SK-N-SH (cell line): ENCODE measurements at regions not wholly inside any gene's neighbourhood (a gene's known extent, or its start where the extent isn't known, plus 50 kb on each side); places are given as distances from the start of the nearest gene placed in this dataset.

Experiments
- CTCF ChIA-PET: fragments of 300-600, 350-600 bp; formaldehyde crosslinking; extraction: SDS; loops from one replicate; lab custom pipeline; 2021; lab: Yijun Ruan, JAX
- POLR2A ChIA-PET: fragments of 350-600 bp; sonication (Branson Sonifier 250); formaldehyde crosslinking; extraction: SDS; loops from one replicate; lab custom pipeline; 2020; ENCODE audit warnings: antibody characterized with exemption, inconsistent platforms; lab: Yijun Ruan, JAX
- DNase-seq: peaks from one replicate; pipeline ENCODE4 v3.0.0; 2012
- H2AFZ ChIP-seq: fragments of 200-600 bp; sonication (generic); 2 replicates; pipeline ENCODE4 v1.8.1; 2016; ENCODE audit warnings: antibody characterized with exemption, mild to moderate bottlenecking, low read depth
- H3F3A ChIP-seq: fragments of 200-600 bp; sonication (generic); replicated peaks from 2 replicates; pipeline ENCODE3; 2016; ENCODE audit warnings: antibody characterized with exemption, mild to moderate bottlenecking; ENCODE audit not compliant: insufficient read depth
- H3K27ac ChIP-seq, 2 experiments: fragments of 200-500 bp in 1 of 2; fragments of 200-600 bp in 1 of 2; sonication (Bioruptor generic) in 1 of 2; sonication (generic), shearing (Covaris generic) in 1 of 2; 2 replicates each; pipeline versions ENCODE4 v1.5.1 to v1.6.1; 2014 to 2016; ENCODE audit warnings: low read depth in 2 of 2, inconsistent platforms in 1 of 2, low read length in 1 of 2, mild to moderate bottlenecking in 1 of 2, mixed read lengths in 1 of 2
- H3K27me3 ChIP-seq: fragments of 200-600 bp; sonication (generic), shearing (Covaris generic); 2 replicates; pipeline ENCODE4 v1.6.1; 2016; ENCODE audit warnings: mixed run types; ENCODE audit not compliant: insufficient read depth
- H3K36me3 ChIP-seq, 2 experiments: fragments of 200-500 bp in 1 of 2; fragments of 200-600 bp in 1 of 2; sonication (Bioruptor generic) in 1 of 2; sonication (generic) in 1 of 2; replicated peaks in 1 of 2; 2 replicates each; pipeline versions ENCODE3 to v1.5.1; 2014 to 2016; ENCODE audit warnings: low read length in 1 of 2, mild to moderate bottlenecking in 1 of 2; ENCODE audit not compliant: insufficient read depth in 2 of 2, control insufficient read depth in 1 of 2
- H3K4me1 ChIP-seq, 2 experiments: fragments of 200-500 bp in 1 of 2; fragments of 200-600 bp in 1 of 2; sonication (Bioruptor generic) in 1 of 2; sonication (generic), shearing (Covaris generic) in 1 of 2; 2 replicates each; pipeline versions ENCODE4 v1.5.1 to v1.6.1; 2014 to 2016; ENCODE audit warnings: low read depth in 1 of 2, low read length in 1 of 2, mixed run types in 1 of 2; ENCODE audit not compliant: insufficient read depth in 2 of 2, control insufficient read depth in 1 of 2
- H3K4me2 ChIP-seq: fragments of 200-600 bp; sonication (generic), shearing (Covaris generic); 2 replicates; pipeline ENCODE4 v1.6.1; 2017; ENCODE audit warnings: mixed run types
- H3K4me3 ChIP-seq, 2 experiments: fragments of 200-500 bp in 1 of 2; fragments of 200-600 bp in 1 of 2; sonication (Bioruptor generic) in 1 of 2; sonication (generic), shearing (Covaris generic) in 1 of 2; 2 replicates each; pipeline versions ENCODE4 v1.5.1 to v1.8.1; 2014 to 2016; ENCODE audit warnings: low read depth in 2 of 2, inconsistent platforms in 1 of 2, low read length in 1 of 2, mild to moderate bottlenecking in 1 of 2, mixed read lengths in 1 of 2, moderate library complexity in 1 of 2
- H3K79me2 ChIP-seq: fragments of 200-600 bp; sonication (generic); 2 replicates; pipeline ENCODE4 v1.8.1; 2017; ENCODE audit warnings: mild to moderate bottlenecking; ENCODE audit not compliant: insufficient read depth
- H3K9ac ChIP-seq: fragments of 200-600 bp; sonication (generic); 2 replicates; pipeline ENCODE4 v1.6.1; 2017; ENCODE audit warnings: mixed run types
- H3K9me2 ChIP-seq: fragments of 200-600 bp; sonication (generic); 2 replicates; pipeline ENCODE4 v1.6.1; 2017; ENCODE audit warnings: mixed run types
- H3K9me3 ChIP-seq: fragments of 200-600 bp; sonication (generic); 2 replicates; pipeline ENCODE4 v1.6.1; 2017; ENCODE audit warnings: mixed run types, mild to moderate bottlenecking, moderate library complexity
- H4K20me1 ChIP-seq: fragments of 200-600 bp; sonication (generic); 2 replicates; pipeline ENCODE4 v1.6.1; 2017; ENCODE audit warnings: mild to moderate bottlenecking, mixed run types; ENCODE audit not compliant: insufficient read depth
- CHD2 ChIP-seq: fragments of 150-350 bp; IDR thresholded peaks from 2 replicates; pipeline ENCODE4 v1.6.1; 2018; ENCODE audit warnings: low read length; ENCODE audit not compliant: partially characterized antibody
- EP300 ChIP-seq, 2 experiments: IDR thresholded peaks; 2 replicates each; pipeline versions ENCODE4 v1.4.0 to v1.6.1; 2012; ENCODE audit warnings: borderline replicate concordance in 1 of 2, low read depth in 1 of 2, low read length in 1 of 2
- EZH2phosphoT487 ChIP-seq: fragments of 200-600 bp; sonication (generic); IDR thresholded peaks from 2 replicates; pipeline ENCODE4 v1.6.1; 2017; ENCODE audit warnings: low read depth, mixed run types, mild to moderate bottlenecking, antibody characterized with exemption, moderate library complexity, borderline replicate concordance
- GABPA ChIP-seq: IDR thresholded peaks from 2 replicates; pipeline ENCODE4 v1.4.0; 2012; ENCODE audit warnings: low read depth, mild to moderate bottlenecking
- GATA2 ChIP-seq: sonication (generic); formaldehyde crosslinking; IDR thresholded peaks from 2 replicates; pipeline ENCODE4 v1.5.0; 2020; ENCODE audit warnings: mild to moderate bottlenecking, missing genetic modification reagents
- IRF3 ChIP-seq: fragments of 150-350 bp; IDR thresholded peaks from 2 replicates; pipeline ENCODE4 v1.6.1; 2016; ENCODE audit warnings: mild to moderate bottlenecking, low read depth, low read length
- MAX ChIP-seq: IDR thresholded peaks from 2 replicates; pipeline ENCODE4 v1.4.0; 2012; ENCODE audit warnings: low read depth
- PBX3 ChIP-seq: IDR thresholded peaks from 2 replicates; pipeline ENCODE4; 2012
- RCOR1 ChIP-seq: fragments of 150-350 bp; IDR thresholded peaks from 2 replicates; pipeline ENCODE4 v1.6.1; 2017; ENCODE audit warnings: antibody characterized with exemption, low read length
- REST ChIP-seq: IDR thresholded peaks from 2 replicates; pipeline ENCODE4 v1.6.1; 2012; ENCODE audit warnings: mild to moderate bottlenecking, low read depth, low read length, moderate library complexity
- RFX5 ChIP-seq: IDR thresholded peaks from 2 replicates; pipeline ENCODE4 v1.6.1; 2012; ENCODE audit warnings: mild to moderate bottlenecking, improper control_type of control experiment, low read length
- RXRA ChIP-seq: IDR thresholded peaks from 2 replicates; pipeline ENCODE4 v1.4.0; 2012; ENCODE audit warnings: low read depth, mild to moderate bottlenecking, borderline replicate concordance
- SIN3A ChIP-seq: IDR thresholded peaks from 2 replicates; pipeline ENCODE4 v1.6.1; 2012; ENCODE audit warnings: low read depth, mild to moderate bottlenecking, low read length, moderate library complexity, borderline replicate concordance
- ZBTB33 ChIP-seq: IDR thresholded peaks from 2 replicates; pipeline ENCODE4 v1.4.0; 2012; ENCODE audit warnings: low read depth, borderline replicate concordance
- WGBS: methylation state at CpG from one replicate; pipeline ENCODE4 v1.1.6; 2017; ENCODE audit warnings: low lambda C conversion rate; 5-methylcytosine and 5-hydroxymethylcytosine counted together

- peak overlapping the region; percentile 72 to 84; a peak in 3 of 4 replicates for H3K27ac ChIP-seq
- H3K4me1 ChIP-seq: peaks cover 0 to 21% of the 10 kb centered on the region in 2 experiments; a peak in 1 of 4 replicates
- H3K4me2 ChIP-seq: peak overlapping the region; percentile 63
- TF ChIP-seq GATA2 (CRISPR knock-in tag): no peak
- TF ChIP-seq GABPA: no peak
- TF ChIP-seq EP300 (IDR thresholded peaks at IDR 0.05; ENCODE audit: borderline replicate concordance in 1 of 2, low read depth in 1 of 2, low read length in 1 of 2): no peak
- TF ChIP-seq IRF3: no peak
- no peak for TF ChIP-seq PBX3
- POLR2A ChIA-PET: no interaction called here
- no peaks in the 10 kb centered on the region for H3K9me3 ChIP-seq
- H3K27me3 ChIP-seq: no peaks in the 10 kb centered on the region
- H3K4me3 ChIP-seq: no peak overlapping the region
- H2AFZ ChIP-seq: peak overlapping the region; percentile 61; the same call in 1 of the 2 replicates
- no peaks in the 10 kb centered on the region for H3K9me2 ChIP-seq
- H4K20me1 ChIP-seq: no peaks in the 10 kb centered on the region
- CTCF ChIA-PET: interaction anchor here (0.6 to 1.2 kb wide), 2 partner anchors 211 to 290 kb away, joined by 3 read pairs; no protein-coding TSS in a partner anchor
- H3K9ac ChIP-seq: peak overlapping the region; percentile 17; the same call in 1 of the 2 replicates
- no peak for DNase-seq
- H3K36me3 ChIP-seq: no peaks in the 10 kb centered on the region
- H3F3A ChIP-seq: peaks cover 8% of the 10 kb centered on the region
- 38% methylated on average over 7 of the region's 7 CpGs for WGBS
- no peaks in the 10 kb centered on the region for H3K79me2 ChIP-seq
Observed at GRCh38 chr5:34597034-34598027, 58.8 kb upstream of the RAI14 start.

- peak overlapping the region; percentile 72 to 84; a peak in 3 of 4 replicates for H3K27ac ChIP-seq
- H3K4me1 ChIP-seq: peaks cover 0 to 21% of the 10 kb centered on the region in 2 experiments; a peak in 1 of 4 replicates
- no peak overlapping the region for H3K4me3 ChIP-seq
- H4K20me1 ChIP-seq: no peaks in the 10 kb centered on the region
- CTCF ChIA-PET: interaction anchor here (0.6 to 1.2 kb wide), 3 partner anchors 75 to 289 kb away, joined by 3 to 4 read pairs (median 3); no protein-coding TSS in a partner anchor
- no peaks in the 10 kb centered on the region for H3K36me3 ChIP-seq
- no peak for DNase-seq
- peak overlapping the region; percentile 63 for H3K4me2 ChIP-seq
- no peaks in the 10 kb centered on the region for H3K9me3 ChIP-seq
- H3K27me3 ChIP-seq: no peaks in the 10 kb centered on the region
- 16% methylated on average over 5 of the region's 5 CpGs for WGBS
- peak overlapping the region; percentile 37 for H3K9ac ChIP-seq
- POLR2A ChIA-PET: no interaction called here
- no peak overlapping the region for H2AFZ ChIP-seq
- H3K9me2 ChIP-seq: no peaks in the 10 kb centered on the region
- peaks cover 8% of the 10 kb centered on the region for H3F3A ChIP-seq
- no peaks in the 10 kb centered on the region for H3K79me2 ChIP-seq
- TF ChIP-seq RCOR1 (no peak), SIN3A (no peak), RFX5 (no peak), MAX (peak; percentile 23; the same call in 1 of the 2 replicates), REST (no peak), ZBTB33 (no peak), EZH2phosphoT487 (no peak), GATA2 (CRISPR knock-in tag) (no peak), RXRA (peak; percentile 99), CHD2 (no peak)
Observed at GRCh38 chr5:34598177-34598794, 57.8 kb upstream of the RAI14 start.
